Activated CD4-positive, alpha-beta T cell treated with anti-CD3 and anti-CD28 coated beads, Interleukin-2, Interleukin-4, amounts not matched to agents 100 ng/mL and 50 ng/mL, durations not matched to agents 16 hours and 8 hours (primary cell): ENCODE measurements at regions not wholly inside any gene's neighbourhood (a gene's known extent, or its start where the extent isn't known, plus 50 kb on each side); places are given as distances from the start of the nearest gene placed in this dataset.

Source experiments
- DNase-seq: peaks from one replicate; pipeline ENCODE4 v3.0.0-alpha.2; 2020; ENCODE audit warnings: low spot score

- no peak for DNase-seq
Observed at GRCh38 chr15:69818529-69818928, 279.2 kb downstream of the TLE3 start.

- DNase-seq = no peak
Observed at GRCh38 chr15:69819371-69819770, 278.3 kb downstream of the TLE3 start.

- no peak for DNase-seq
Observed at GRCh38 chr15:69820819-69821218, 276.9 kb downstream of the TLE3 start.

DNA sequence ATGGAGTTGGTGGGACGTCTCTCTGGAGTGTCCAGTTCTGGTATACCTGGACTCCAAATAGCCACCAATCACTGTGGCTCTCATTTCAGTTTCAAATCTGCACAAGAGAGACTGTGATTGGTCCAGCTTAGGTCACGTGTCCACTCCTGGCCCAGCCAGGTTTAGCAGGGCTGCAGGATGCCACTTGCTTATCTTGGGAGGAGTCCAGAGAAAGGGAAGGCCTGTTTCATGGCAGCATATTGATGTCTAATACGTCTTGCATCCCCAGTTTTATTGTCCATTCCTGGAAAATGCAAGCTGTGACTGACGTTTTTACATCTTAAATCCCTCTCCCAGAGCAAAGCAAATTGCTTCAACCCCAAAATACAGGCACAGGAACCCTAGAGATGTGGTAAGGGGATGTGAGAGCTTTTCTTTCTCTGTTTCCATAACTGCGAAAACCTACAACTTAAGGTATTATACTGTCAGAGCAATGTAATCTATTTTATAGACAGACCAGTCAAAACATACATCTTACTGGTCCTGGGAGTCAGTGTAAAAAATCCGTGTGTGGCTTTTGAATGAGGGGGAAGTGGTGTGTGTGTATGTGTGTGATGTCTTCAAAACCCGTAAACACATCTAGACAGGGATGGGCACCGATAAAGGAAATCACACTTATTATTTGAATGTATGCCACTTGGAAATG, 274.4 kb downstream of the TLE3 start:
- no peak for DNase-seq

- no peak for DNase-seq
Observed at GRCh38 chr15:69824075-69824876, 273.4 kb downstream of the TLE3 start.

DNA sequence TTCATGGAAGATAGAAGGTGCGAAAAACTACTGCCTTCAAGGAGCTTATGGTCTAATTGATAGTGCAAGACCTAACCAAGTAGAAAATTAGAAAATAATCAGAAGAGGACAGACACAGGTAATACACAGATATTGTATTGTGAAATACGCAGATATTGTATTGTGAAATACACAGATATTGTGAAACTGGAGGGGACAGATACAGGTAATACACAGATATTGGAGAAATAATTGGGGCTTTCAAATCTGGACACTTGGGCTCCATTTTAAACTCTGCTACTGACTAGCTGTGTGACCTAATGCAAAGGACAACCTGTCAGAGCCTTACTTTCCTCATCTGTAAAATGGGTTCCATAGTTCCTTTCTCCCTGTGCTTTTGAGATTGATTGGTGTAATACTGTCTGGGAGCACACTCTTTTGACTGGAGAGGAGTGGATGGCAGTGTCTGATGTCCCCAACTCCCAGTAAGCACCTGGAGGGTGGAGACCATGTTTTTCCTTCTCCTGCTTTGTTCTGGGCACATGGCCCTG, 272.8 kb downstream of the TLE3 start:
- DNase-seq = no peak

GRCh38 chr15:69825941-69826818, 271.5 kb downstream of the TLE3 start:
- no peak for DNase-seq

- DNase-seq = no peak
Observed at GRCh38 chr15:69826819-69827175, 270.9 kb downstream of the TLE3 start.

DNA sequence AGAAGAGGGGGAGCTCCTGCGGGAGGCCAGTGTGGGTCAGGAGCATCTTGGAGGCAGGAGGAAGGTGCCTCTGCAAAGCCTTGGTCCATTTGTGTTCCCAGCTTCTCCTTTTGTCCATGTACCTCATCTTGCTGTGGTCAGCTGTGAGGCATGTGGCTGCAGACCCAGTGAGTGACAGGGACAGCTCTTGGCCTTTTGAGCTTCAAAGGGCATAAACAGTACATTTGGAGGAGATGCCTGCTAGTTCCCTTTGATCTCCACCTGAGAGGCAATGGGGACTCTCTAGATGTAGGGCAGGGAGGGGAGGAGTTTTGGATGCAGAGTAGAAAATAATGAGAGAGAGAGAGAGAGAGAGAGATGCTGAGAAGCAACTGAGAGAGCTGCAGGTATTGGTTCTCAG, 270.0 kb downstream of the TLE3 start:
- no peak for DNase-seq

DNA sequence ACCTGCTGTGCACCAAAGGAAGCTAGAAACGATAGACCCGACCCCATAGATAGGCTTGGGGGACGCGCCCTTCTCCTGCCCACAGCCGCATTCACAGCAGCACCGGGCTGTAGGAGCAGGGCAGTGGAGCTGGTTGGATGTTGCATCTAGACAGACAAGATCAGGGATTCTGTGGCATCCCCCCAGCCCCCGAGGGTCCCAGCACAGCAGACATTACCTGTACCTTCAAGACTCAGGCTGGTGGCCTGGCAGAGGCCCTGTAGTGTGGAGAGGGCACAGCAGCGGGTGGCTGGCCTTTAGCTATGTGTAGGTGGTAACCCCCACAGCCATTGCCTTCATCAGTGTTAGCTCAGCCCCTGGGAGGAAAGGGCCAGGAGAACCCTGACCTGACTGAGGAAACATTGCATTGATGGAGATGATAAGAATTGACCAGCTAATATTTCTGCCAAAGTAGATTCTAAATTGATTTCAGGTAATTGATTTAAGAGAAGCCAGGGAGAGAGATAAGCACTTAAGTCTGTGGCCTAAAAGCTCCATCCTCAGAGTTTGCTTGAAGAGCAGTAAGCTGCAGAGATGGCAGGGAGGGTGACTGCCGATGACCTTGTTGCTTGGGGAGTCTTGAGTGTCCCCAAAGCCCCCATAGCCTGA, 269.4 kb downstream of the TLE3 start:
- no peak for DNase-seq

DNA sequence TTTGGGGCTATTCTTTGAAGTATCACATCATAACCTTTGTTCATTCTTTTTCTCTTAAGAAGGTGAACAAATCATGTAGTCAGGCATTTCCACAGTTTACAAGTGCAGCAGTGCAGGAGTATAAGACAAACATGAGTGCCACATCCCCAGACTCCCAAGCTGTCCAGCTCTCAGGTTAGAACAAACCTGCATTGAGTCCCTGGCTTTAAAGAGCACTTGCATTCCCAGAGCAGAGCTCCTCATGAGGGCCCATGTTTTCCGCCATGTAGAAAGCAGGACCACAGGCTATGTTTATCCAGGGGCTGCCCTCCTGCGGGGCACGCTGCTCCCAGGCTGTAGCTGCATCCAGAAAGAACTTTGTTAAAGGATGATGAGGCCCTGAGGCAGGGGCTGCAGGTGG, 267.7 kb downstream of the TLE3 start:
- DNase-seq = no peak

GRCh38 chr15:69830430-69830829, 267.3 kb downstream of the TLE3 start:
- DNase-seq = no peak

GRCh38 chr15:69830876-69831275, 266.8 kb downstream of the TLE3 start:
- no peak for DNase-seq

DNA sequence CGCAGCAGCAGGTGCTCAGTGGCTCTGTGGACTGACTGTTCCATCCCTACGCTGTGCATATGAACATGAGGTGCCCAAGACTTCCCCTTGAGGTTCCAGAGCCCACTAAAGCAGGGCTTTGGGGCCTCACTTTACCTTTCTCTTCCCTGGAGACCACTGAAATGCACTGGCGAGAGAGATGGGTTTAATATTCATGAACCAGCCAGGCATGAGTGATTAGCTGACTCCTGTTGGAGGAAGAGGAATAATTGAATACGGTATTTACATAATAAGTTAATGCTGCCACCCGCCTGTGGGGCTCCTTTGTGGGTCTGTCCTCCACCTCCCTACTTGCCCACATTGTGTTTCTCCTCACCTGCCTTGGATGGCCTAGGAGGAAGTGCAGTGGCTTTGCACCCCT, 263.4 kb downstream of the TLE3 start:
- no peak for DNase-seq

GRCh38 chr15:69834761-69835160, 263.0 kb downstream of the TLE3 start:
- no peak for DNase-seq

DNA sequence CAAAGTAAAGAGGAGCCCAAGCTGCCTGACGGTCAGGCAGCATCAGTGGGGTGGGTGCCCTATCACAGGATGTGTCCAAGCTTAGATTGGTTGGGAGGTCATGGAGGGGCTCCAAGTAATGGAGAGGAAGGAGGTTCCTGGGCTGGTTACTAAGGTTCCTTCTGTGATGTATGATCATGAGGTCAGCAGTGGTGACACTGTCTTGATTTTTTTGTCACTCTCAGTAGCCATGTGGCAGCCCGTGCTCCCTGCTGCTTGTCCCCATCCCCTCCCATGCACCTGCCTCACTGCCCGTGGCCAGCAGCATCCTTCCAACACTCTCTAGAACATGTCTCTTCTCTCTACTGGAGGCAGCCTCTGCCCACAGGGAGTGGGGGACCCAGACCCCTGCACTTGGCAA, 261.7 kb downstream of the TLE3 start:
- no peak for DNase-seq

DNA sequence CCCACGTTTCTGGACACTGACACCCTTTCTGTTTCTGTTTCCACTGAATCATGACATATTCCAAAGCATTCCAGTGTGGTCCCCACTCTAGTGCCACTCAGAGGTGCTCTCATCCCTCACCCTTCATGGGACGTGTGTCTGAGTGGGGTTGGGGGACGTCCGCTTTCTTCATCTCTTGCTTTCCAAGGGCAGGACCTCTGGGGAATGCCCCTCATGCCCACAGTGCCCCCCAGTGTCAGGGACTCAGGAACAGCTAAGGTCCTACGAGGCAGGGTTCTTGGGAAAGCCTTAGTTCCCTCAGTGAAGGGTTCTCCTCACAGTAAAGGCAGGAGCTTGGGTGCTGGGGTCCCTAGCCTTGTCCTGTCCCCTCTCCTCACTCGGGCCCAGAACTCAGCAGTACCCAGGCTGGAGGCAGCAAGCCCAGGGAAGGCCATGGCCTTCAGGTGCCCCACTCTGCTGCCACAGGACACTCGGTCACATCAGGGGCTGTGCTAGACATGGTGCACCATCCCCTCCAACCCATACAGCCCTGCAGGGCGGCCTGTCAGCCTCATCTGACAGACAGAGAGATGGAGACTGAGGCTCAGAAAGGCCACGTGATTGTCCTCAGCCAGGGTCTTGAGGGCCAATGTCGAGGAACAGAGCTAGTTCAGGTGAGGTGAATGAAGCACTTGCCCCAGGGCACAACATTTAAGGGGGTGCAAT, 261.0 kb downstream of the TLE3 start:
- DNase-seq = no peak

GRCh38 chr15:69838338-69838737, 259.4 kb downstream of the TLE3 start:
- DNase-seq = no peak

DNA sequence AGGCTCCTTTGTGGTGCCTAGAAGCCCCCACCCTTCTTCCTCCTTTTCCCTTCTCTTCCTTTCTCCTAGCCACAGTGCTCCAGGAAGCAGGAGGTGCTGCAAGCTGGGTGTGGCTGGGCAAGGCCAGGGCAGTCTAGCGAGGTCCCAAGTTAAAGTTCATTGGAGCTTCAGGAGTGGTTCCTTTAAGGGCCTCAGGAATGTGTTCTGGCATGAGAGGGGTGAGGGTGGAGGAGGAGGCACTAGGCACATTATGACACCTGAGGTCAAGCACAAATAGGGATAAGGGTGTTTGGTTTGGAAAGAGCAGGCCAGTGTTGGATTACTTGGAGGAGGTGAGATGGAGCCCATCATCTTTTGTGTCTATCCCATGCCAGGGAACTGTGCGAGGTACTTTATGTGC, 258.7 kb downstream of the TLE3 start:
- DNase-seq = no peak

- no peak for DNase-seq
Observed at GRCh38 chr15:69841113-69841828, 256.4 kb downstream of the TLE3 start.

GRCh38 chr15:69842851-69843250, 254.9 kb downstream of the TLE3 start:
- DNase-seq = no peak
